SK-N-MC (cell line): ENCODE measurements at regions not wholly inside any gene's neighbourhood (a gene's known extent, or its start where the extent isn't known, plus 50 kb on each side); places are given as distances from the start of the nearest gene placed in this dataset.

Experiments used
- EZH2 ChIP-seq: fragments of 200-600 bp; sonication (generic); IDR thresholded peaks from one replicate; pipeline ENCODE4 v1.6.1; 2017; ENCODE audit warnings: antibody characterized with exemption
- FOXP2 ChIP-seq: optimal IDR thresholded peaks from 2 replicates; pipeline ENCODE3; 2011; ENCODE audit warnings: mild to moderate bottlenecking, moderate library complexity; ENCODE audit not compliant: insufficient read depth; ENCODE audit errors: extremely low read length, control extremely low read depth
- POLR2AphosphoS5 ChIP-seq: IDR thresholded peaks from 2 replicates; pipeline ENCODE4 v1.6.1; 2012; ENCODE audit warnings: mild to moderate bottlenecking, low read depth, low read length, borderline replicate concordance

DNA sequence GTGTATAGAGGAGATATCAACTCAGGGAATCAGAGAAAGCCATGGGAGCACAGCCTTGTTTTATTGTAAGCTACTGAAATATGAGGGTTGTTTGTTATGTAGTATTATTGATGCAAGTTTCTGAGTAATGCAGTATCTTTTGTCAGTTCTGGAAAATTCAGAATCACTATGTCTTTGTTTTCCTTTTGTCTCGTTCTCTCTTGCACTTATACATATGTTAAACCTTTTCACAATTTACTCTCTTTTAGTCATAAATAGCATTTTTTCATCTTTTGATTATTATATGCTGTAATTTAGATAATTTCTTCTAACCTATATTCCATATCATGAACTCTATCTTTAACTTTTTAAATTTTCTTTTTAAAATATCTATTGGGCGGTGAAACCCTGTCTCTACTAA lies 85.0 kb upstream of the COL3A1 start:
- TF ChIP-seq EZH2, result no peak
- no peak for TF ChIP-seq POLR2AphosphoS5
- TF ChIP-seq FOXP2, result no peak
